ENCODE measurements at regions not wholly inside any gene's neighbourhood (a gene's known extent, or its start where the extent isn't known, plus 50 kb on each side); places are given as distances from the start of the nearest gene placed in this dataset.

DNA sequence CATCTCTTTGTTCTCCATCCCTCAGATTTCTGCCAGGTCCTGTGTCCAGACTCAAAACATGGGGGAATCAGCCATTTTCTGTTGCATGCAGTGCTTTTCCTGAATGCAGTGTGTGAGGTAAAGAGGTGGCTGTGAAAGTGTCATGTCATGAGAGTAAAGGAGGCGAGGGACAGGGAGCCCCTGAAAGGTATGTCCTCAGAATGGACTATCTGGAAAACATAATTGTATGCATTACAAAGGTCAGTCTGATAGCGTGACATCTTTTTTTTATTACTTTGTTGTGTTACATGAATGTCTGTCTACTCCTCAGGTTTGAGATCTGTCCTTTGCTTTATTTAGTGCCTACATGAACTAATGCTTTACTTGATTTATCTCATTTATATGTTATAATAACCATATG lies 239.1 kb downstream of the MAN2A1 start:
- Histone ChIP-seq H3K79me2 (ENCODE audit: insufficient read depth, low read length) (no peaks in the 10 kb centered on the region), H3K4me1 (ENCODE audit: control insufficient read depth in 1 of 2, insufficient read depth in 2 of 2, low read length in 2 of 2) (no peaks in the 10 kb centered on the region), H2AFZ (ENCODE audit: low read depth, low read length, poor library complexity, severe bottlenecking) (no peak overlapping the region), H3K9me2 (ENCODE audit: insufficient read depth) (no peaks in the 10 kb centered on the region), H3K4me2 (ENCODE audit: low read length) (no peak overlapping the region), H3K27ac (ENCODE audit: low read depth, low read length) (no peak overlapping the region), H3K9me3 (ENCODE audit: control insufficient read depth in 1 of 2, insufficient read depth in 1 of 2, low read depth in 1 of 2, low read length in 2 of 2) (no peaks in the 10 kb centered on the region), H4K20me1 (ENCODE audit: insufficient read depth) (no peaks in the 10 kb centered on the region), H3K9ac (ENCODE audit: low read length) (no peak overlapping the region), H3K36me3 (ENCODE audit: control insufficient read depth in 1 of 2, insufficient read depth in 2 of 2, low read length in 2 of 2) (no peaks in the 10 kb centered on the region), H3K4me3 (replicated peaks in 1 of 2; ENCODE audit: low read depth in 1 of 2, low read length in 2 of 2) (no peak overlapping the region), H3K27me3 (ENCODE audit: insufficient read depth, low read length) (no peaks in the 10 kb centered on the region)
- TF ChIP-seq CBX3 (IDR thresholded peaks at IDR 0.05; ENCODE audit: low read depth) (no peak), ZFX (IDR thresholded peaks at IDR 0.05) (no peak), SIN3A (IDR thresholded peaks at IDR 0.05; ENCODE audit: low read depth) (no peak), EZH2 (IDR thresholded peaks at IDR 0.05) (no peak), ZNF274 (IDR thresholded peaks at IDR 0.05; ENCODE audit: low read depth, low read length) (no peak), FOSL1 (IDR thresholded peaks at IDR 0.05; ENCODE audit: low read depth) (no peak), CEBPB (IDR thresholded peaks at IDR 0.05; ENCODE audit: low read depth) (no peak)
- TF ChIP-seq, protein P1, sequence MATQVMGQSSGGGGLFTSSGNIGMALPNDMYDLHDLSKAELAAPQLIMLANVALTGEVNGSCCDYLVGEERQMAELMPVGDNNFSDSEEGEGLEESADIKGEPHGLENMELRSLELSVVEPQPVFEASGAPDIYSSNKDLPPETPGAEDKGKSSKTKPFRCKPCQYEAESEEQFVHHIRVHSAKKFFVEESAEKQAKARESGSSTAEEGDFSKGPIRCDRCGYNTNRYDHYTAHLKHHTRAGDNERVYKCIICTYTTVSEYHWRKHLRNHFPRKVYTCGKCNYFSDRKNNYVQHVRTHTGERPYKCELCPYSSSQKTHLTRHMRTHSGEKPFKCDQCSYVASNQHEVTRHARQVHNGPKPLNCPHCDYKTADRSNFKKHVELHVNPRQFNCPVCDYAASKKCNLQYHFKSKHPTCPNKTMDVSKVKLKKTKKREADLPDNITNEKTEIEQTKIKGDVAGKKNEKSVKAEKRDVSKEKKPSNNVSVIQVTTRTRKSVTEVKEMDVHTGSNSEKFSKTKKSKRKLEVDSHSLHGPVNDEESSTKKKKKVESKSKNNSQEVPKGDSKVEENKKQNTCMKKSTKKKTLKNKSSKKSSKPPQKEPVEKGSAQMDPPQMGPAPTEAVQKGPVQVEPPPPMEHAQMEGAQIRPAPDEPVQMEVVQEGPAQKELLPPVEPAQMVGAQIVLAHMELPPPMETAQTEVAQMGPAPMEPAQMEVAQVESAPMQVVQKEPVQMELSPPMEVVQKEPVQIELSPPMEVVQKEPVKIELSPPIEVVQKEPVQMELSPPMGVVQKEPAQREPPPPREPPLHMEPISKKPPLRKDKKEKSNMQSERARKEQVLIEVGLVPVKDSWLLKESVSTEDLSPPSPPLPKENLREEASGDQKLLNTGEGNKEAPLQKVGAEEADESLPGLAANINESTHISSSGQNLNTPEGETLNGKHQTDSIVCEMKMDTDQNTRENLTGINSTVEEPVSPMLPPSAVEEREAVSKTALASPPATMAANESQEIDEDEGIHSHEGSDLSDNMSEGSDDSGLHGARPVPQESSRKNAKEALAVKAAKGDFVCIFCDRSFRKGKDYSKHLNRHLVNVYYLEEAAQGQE (IDR thresholded peaks at IDR 0.05; ENCODE audit: low read depth) = no peak
- TF ChIP-seq, protein P2, sequence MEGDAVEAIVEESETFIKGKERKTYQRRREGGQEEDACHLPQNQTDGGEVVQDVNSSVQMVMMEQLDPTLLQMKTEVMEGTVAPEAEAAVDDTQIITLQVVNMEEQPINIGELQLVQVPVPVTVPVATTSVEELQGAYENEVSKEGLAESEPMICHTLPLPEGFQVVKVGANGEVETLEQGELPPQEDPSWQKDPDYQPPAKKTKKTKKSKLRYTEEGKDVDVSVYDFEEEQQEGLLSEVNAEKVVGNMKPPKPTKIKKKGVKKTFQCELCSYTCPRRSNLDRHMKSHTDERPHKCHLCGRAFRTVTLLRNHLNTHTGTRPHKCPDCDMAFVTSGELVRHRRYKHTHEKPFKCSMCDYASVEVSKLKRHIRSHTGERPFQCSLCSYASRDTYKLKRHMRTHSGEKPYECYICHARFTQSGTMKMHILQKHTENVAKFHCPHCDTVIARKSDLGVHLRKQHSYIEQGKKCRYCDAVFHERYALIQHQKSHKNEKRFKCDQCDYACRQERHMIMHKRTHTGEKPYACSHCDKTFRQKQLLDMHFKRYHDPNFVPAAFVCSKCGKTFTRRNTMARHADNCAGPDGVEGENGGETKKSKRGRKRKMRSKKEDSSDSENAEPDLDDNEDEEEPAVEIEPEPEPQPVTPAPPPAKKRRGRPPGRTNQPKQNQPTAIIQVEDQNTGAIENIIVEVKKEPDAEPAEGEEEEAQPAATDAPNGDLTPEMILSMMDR (IDR thresholded peaks at IDR 0.05 in 2 of 3, conservative IDR thresholded peaks at IDR 0.05 in 1 of 3; ENCODE audit: borderline replicate concordance in 1 of 3, insufficient read depth in 1 of 3, low read depth in 2 of 3, low read length in 2 of 3) = no peak
- no TSS peak for BruUV-seq (replicated peaks)
- ChIA-PET RAD21 (ENCODE audit: low non-redundant PET in 1 of 2, low total read pairs in 2 of 2, uncharacterized antibody in 2 of 2, unreplicated experiment in 2 of 2) (no interaction called here), CTCF (no interaction called here), POLR2A (no interaction called here)
- no peak for ATAC-seq
- DNase-seq (ENCODE audit: low read depth, low spot score) = no peak
- intact Hi-C loops (cut with micrococcal nuclease) = no loop called here
